Esophagus muscularis mucosa (tissue), 4 donors: ENCODE measurements at regions not wholly inside any gene's neighbourhood (a gene's known extent, or its start where the extent isn't known, plus 50 kb on each side); places are given as distances from the start of the nearest gene placed in this dataset.

Experiments used
- DNase-seq: peaks from one replicate; pipeline ENCODE4 v3.0.0-alpha.2; 2017; ENCODE audit errors: extremely low spot score
- H3K27ac ChIP-seq, 4 donors: fragments of 200-600 bp; sonication (generic); replicated peaks in 1 of 4; 1 replicate in 3 of 4; 2 replicates in 1 of 4; pipeline ENCODE4 v1.5.1; 2016 to 2019; ENCODE audit warnings: mild to moderate bottlenecking in 1 of 4
- H3K27me3 ChIP-seq, 4 donors: fragments of 200-600 bp; sonication (generic); one replicate each; pipeline versions ENCODE4 v1.5.1 to v1.6.0; 2016 to 2019
- H3K36me3 ChIP-seq, 4 donors: fragments of 200-600 bp; sonication (generic); one replicate each; pipeline ENCODE4 v1.5.1; 2016 to 2019
- H3K4me1 ChIP-seq, 4 donors: fragments of 200-600 bp; sonication (generic); one replicate each; pipeline ENCODE4 v1.5.1; 2016 to 2019
- H3K4me3 ChIP-seq, 4 donors: fragments of 200-600 bp; sonication (generic); 1 replicate in 2 of 4; 2 replicates in 2 of 4; pipeline ENCODE4 v1.5.1; 2016 to 2019; ENCODE audit warnings: mild to moderate bottlenecking in 4 of 4, moderate library complexity in 1 of 4
- H3K9me3 ChIP-seq, 4 donors: fragments of 200-600 bp; sonication (generic); 1 replicate in 3 of 4; 2 replicates in 1 of 4; pipeline ENCODE4 v1.5.1; 2016 to 2019
- CTCF ChIP-seq, 3 experiments: fragments of 200-600 bp in 2 of 3; fragments of 450-650 bp in 1 of 3; sonication (generic) in 2 of 3; IDR thresholded peaks; one replicate each; pipeline ENCODE4 v1.5.1; 2017 to 2019; ENCODE audit warnings: antibody characterized with exemption in 3 of 3, mild to moderate bottlenecking in 2 of 3, moderate library complexity in 1 of 3
- EP300 ChIP-seq: sonication (generic); formaldehyde crosslinking; IDR thresholded peaks from one replicate; pipeline ENCODE4 v1.6.1; 2017; ENCODE audit warnings: antibody characterized with exemption
- POLR2A ChIP-seq: fragments of 450-650 bp; IDR thresholded peaks from one replicate; pipeline ENCODE4 v1.6.1; 2017; ENCODE audit warnings: antibody characterized with exemption, moderate library complexity, mild to moderate bottlenecking, low read depth
- POLR2AphosphoS5 ChIP-seq, 2 donors: sonication (generic); formaldehyde crosslinking; IDR thresholded peaks; one replicate each; pipeline ENCODE4 v1.6.1; 2017; ENCODE audit warnings: antibody characterized with exemption in 2 of 2
- whole genome bisulfite sequencing: methylation state at CpG from one replicate; pipeline ENCODE4 v1.1.5; 2018; 5-methylcytosine and 5-hydroxymethylcytosine counted together
- intact Hi-C: fragments of 100-400 bp; cut with DNase I; formaldehyde crosslinking; loops from one replicate; pipeline ENCODE4 v1.15.1; 2023

GRCh38 chr12:40559865-40560264, 132.4 kb upstream of the CNTN1 start:
- TF ChIP-seq POLR2A = no peak
- TF ChIP-seq POLR2AphosphoS5 (IDR thresholded peaks at IDR 0.05) = no peak
- no peak for TF ChIP-seq EP300
- no peak for TF ChIP-seq CTCF (IDR thresholded peaks at IDR 0.05)
- no peaks in the 10 kb centered on the region for H3K27me3 ChIP-seq
- no peak overlapping the region for H3K4me3 ChIP-seq
- no peaks in the 10 kb centered on the region for H3K4me1 ChIP-seq
- no peaks in the 10 kb centered on the region for H3K9me3 ChIP-seq
- DNase-seq = no peak
- H3K36me3 ChIP-seq = no peaks in the 10 kb centered on the region
- intact Hi-C loops = no loop called here
- no peak overlapping the region for H3K27ac ChIP-seq

- Histone ChIP-seq H3K36me3 (no peaks in the 10 kb centered on the region), H3K27ac (no peak overlapping the region), H3K9me3 (no peaks in the 10 kb centered on the region), H3K4me1 (no peaks in the 10 kb centered on the region), H3K4me3 (no peak overlapping the region), H3K27me3 (no peaks in the 10 kb centered on the region)
- no peak for DNase-seq
- TF ChIP-seq POLR2AphosphoS5 (IDR thresholded peaks at IDR 0.05) = no peak
- TF ChIP-seq CTCF (IDR thresholded peaks at IDR 0.05) = no peak
- TF ChIP-seq EP300 = no peak
- no peak for TF ChIP-seq POLR2A
- intact Hi-C loops = no loop called here
- 58% methylated on average over 1 of the region's 1 CpG for WGBS
Measured at GRCh38 chr12:40560848-40561247, 131.4 kb upstream of the CNTN1 start.

DNA sequence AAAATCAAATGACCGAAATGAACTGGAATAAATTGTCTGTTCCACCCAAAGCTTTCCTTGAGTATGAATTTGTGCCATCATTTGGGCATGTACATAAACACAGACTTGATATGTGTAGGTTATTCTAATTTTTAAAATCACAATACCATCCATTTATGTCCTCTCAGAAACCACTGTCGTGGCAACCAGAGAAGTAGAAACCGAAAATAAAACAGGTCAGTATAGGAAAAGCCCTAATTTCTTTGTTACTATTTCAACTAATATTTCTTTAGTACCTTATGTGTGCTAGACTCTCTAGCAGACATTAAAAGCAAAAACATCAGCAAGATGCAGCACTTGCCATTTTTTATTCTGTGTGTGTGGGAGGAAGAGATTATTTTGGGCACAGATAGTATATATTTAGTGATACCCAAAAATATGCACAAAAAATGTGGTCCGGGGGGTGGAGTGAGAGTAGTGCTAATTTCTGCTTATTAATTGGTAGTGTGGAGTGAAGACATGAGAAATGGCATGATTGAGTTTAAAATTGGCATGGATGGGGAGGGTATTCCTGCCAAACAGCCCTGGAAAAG, 130.8 kb upstream of the CNTN1 start:
- Histone ChIP-seq H3K4me1 (no peaks in the 10 kb centered on the region), H3K9me3 (no peaks in the 10 kb centered on the region), H3K4me3 (no peak overlapping the region), H3K27ac (no peak overlapping the region), H3K27me3 (no peaks in the 10 kb centered on the region), H3K36me3 (no peaks in the 10 kb centered on the region)
- TF ChIP-seq POLR2A (no peak), POLR2AphosphoS5 (IDR thresholded peaks at IDR 0.05) (no peak), CTCF (IDR thresholded peaks at IDR 0.05) (no peak), EP300 (no peak)
- intact Hi-C loops = no loop called here
- DNase-seq = no peak
- 80% methylated on average over 4 of the region's 4 CpGs for WGBS

DNA sequence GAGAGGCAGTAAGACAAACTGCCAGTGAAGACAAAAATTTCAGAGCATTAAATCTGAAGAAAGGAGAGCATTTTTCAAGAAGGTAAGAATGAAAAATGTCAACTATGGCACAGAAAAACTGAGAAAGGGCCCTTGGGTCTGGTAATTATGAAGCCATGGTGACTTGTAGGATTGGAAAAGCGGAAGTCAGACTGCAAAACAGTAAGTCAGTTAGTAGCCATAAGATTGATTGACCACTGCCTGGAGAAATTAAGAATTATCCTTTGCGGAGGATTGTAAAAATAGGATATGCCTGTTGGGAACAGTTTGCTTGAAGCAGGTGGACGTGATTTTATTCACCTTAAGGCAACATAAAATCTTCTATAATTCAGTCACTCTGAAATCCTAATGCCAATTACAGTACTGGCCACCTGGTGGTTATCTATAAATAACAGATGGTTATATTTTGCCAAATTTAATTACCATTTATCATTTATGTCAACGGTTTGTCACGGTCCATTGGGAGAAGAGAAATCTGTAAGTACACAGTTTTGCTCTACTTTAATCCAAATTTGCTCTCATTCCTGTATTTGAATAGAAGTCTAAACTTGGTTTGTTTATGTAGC, 127.1 kb upstream of the CNTN1 start:
- H3K27ac ChIP-seq = no peak overlapping the region
- H3K36me3 ChIP-seq = no peaks in the 10 kb centered on the region
- no peak overlapping the region for H3K4me3 ChIP-seq
- WGBS = 81% methylated on average over 5 of the region's 5 CpGs
- H3K27me3 ChIP-seq = no peaks in the 10 kb centered on the region
- DNase-seq = no peak
- intact Hi-C loops = no loop called here
- no peaks in the 10 kb centered on the region for H3K9me3 ChIP-seq
- H3K4me1 ChIP-seq = peaks cover 0 to 3% (median 0%) of the 10 kb centered on the region in 4 donors
- TF ChIP-seq EP300 (no peak), CTCF (IDR thresholded peaks at IDR 0.05) (no peak), POLR2A (no peak)

DNA sequence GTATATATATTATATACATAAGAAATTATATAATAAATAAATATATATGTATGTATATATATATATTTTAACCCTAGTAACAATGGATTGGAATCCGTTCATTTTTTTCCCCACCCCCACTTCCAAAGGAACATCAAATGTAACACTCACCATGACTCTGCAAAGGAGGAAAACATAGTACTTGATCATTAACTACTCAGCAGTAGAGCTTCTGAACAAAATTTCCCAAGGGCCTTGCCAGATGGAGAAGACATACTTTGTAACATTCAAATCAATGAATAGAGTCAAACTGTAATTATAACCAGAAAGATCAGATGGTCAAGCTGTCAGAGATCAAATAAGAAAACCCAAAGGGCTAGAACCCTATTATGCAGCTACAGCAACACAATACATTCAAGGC, 126.0 kb upstream of the CNTN1 start:
- H3K9me3 ChIP-seq = no peaks in the 10 kb centered on the region
- WGBS = 87% methylated on average over 1 of the region's 1 CpG

More for the DNA sequence above, 126.0 kb upstream of the CNTN1 start:
- Histone ChIP-seq H3K4me3 (no peak overlapping the region), H3K4me1 (peaks cover 0 to 8% (median 0%) of the 10 kb centered on the region in 4 donors), H3K36me3 (no peaks in the 10 kb centered on the region), H3K27ac (no peak overlapping the region), H3K27me3 (no peaks in the 10 kb centered on the region)
- DNase-seq = no peak
- intact Hi-C loops = no loop called here
- no peak for TF ChIP-seq EP300
- no peak for TF ChIP-seq POLR2A
